Keratinocyte (primary cell): ENCODE measurements at regions not wholly inside any gene's neighbourhood (a gene's known extent, or its start where the extent isn't known, plus 50 kb on each side); places are given as distances from the start of the nearest gene placed in this dataset.

Source experiments
- DNase-seq: peaks from one replicate; pipeline ENCODE4 v3.0.0-alpha.2; 2011; ENCODE audit warnings: low read depth, missing footprints, low spot score
- FAIRE-seq: peaks from 2 replicates; lab custom pipeline; 2011; peaks lifted over from hg19 to GRCh38; lab: Jason Lieb, UNC
- H2AFZ ChIP-seq: 2 replicates; pipeline ENCODE4 v1.6.0; 2012; ENCODE audit warnings: low read length, control low read depth, inconsistent platforms; ENCODE audit not compliant: control insufficient read depth
- H3K27ac ChIP-seq: 2 replicates; pipeline ENCODE4 v1.5.1; 2011; ENCODE audit warnings: low read length; ENCODE audit not compliant: control insufficient read depth, insufficient read depth
- H3K27me3 ChIP-seq: 3 replicates; pipeline ENCODE4 v1.6.0; 2011; ENCODE audit warnings: low read length; ENCODE audit not compliant: control insufficient read depth, insufficient read depth; ENCODE audit errors: extremely low read depth
- H3K36me3 ChIP-seq, 2 experiments: 2 replicates in 1 of 2; 3 replicates in 1 of 2; pipeline ENCODE4 v1.5.1; 2011; ENCODE audit warnings: low read length in 2 of 2, mild to moderate bottlenecking in 1 of 2; ENCODE audit not compliant: control insufficient read depth in 2 of 2, insufficient read depth in 2 of 2; ENCODE audit errors: extremely low read depth in 1 of 2
- H3K4me1 ChIP-seq: 3 replicates; pipeline ENCODE4 v1.5.1; 2011; ENCODE audit warnings: low read length; ENCODE audit not compliant: control insufficient read depth, insufficient read depth; ENCODE audit errors: extremely low read depth
- H3K4me2 ChIP-seq: 3 replicates; pipeline ENCODE4 v1.6.0; 2011; ENCODE audit warnings: low read depth, low read length; ENCODE audit not compliant: control insufficient read depth, insufficient read depth; ENCODE audit errors: extremely low read depth
- H3K4me3 ChIP-seq, 3 experiments: fragments of 200-600 bp in 1 of 3; sonication (generic) in 1 of 3; 2 replicates in 2 of 3; 3 replicates in 1 of 3; pipeline ENCODE4 v1.5.1; 2011 to 2016; ENCODE audit warnings: low read length in 3 of 3, mild to moderate bottlenecking in 3 of 3, control low read depth in 2 of 3, inconsistent platforms in 1 of 3, low read depth in 1 of 3, mixed read lengths in 1 of 3, mixed run types in 1 of 3, moderate library complexity in 1 of 3; ENCODE audit not compliant: control insufficient read depth in 2 of 3, insufficient read depth in 2 of 3; ENCODE audit errors: extremely low read depth in 1 of 3
- H3K79me2 ChIP-seq: 2 replicates; pipeline ENCODE4 v1.6.0; 2012; ENCODE audit warnings: low read length; ENCODE audit not compliant: control insufficient read depth, insufficient read depth
- H3K9ac ChIP-seq: 3 replicates; pipeline ENCODE4 v1.6.0; 2011; ENCODE audit warnings: low read length; ENCODE audit not compliant: control insufficient read depth, insufficient read depth; ENCODE audit errors: extremely low read depth
- H3K9me1 ChIP-seq: 3 replicates; pipeline ENCODE4 v1.6.0; 2011; ENCODE audit warnings: low read length; ENCODE audit not compliant: control insufficient read depth, insufficient read depth; ENCODE audit errors: extremely low read depth
- H3K9me3 ChIP-seq: 2 replicates; pipeline ENCODE4 v1.5.1; 2012; ENCODE audit warnings: low read depth, low read length; ENCODE audit not compliant: control insufficient read depth
- H4K20me1 ChIP-seq: 3 replicates; pipeline ENCODE4 v1.6.0; 2011; ENCODE audit warnings: low read length; ENCODE audit not compliant: control insufficient read depth, insufficient read depth; ENCODE audit errors: extremely low read depth
- EZH2 ChIP-seq: IDR thresholded peaks from one replicate; pipeline ENCODE4 v1.6.1; 2012; ENCODE audit warnings: inconsistent platforms, mild to moderate bottlenecking, low read length, moderate library complexity
- dilution Hi-C: fragments of 300-500 bp; cut with MboI; formaldehyde crosslinking; loops from one replicate; pipeline ENCODE4 v1.7.0; 2020; ENCODE audit warnings: low sequenced_read_pairs; ENCODE audit not compliant: extremely low pct_ligation_motif_present
- TF ChIP-seq, protein P1 (sequence below), 3 experiments: IDR thresholded peaks in 1 of 3; conservative IDR thresholded peaks in 1 of 3; optimal IDR thresholded peaks in 1 of 3; 2 replicates in 2 of 3; 3 replicates in 1 of 3; pipeline versions ENCODE3 to v1.5.1; 2011; ENCODE audit warnings: low read length in 3 of 3, mild to moderate bottlenecking in 3 of 3, moderate library complexity in 2 of 3, control low read depth in 1 of 3, inconsistent platforms in 1 of 3; ENCODE audit not compliant: insufficient read depth in 2 of 3; ENCODE audit errors: extremely low read depth in 1 of 3

DNA sequence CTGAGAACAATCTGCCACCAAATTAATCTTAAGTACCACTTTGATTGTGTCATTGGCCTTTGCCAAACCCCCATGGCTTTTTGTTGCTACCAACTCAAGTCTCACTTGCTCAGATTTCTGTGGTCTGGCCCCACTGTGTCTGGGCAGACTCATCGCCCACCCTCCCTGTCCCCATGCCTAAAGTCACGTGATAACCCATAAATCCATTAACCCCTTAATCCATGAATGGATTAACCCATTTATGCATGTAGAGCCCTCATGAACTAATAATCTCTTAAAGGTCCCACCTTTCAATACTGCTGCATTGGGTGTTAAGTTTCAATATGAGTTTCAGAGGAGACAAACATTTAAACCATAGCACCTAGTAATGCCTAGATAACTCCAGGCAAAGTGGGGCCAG lies 78.5 kb upstream of the BLTP1 start:
- no peaks in the 10 kb centered on the region for H4K20me1 ChIP-seq
- H3K79me2 ChIP-seq, result no peaks in the 10 kb centered on the region
- no peak overlapping the region for H3K9ac ChIP-seq
- no peaks in the 10 kb centered on the region for H3K27me3 ChIP-seq
- no peaks in the 10 kb centered on the region for H3K9me1 ChIP-seq
- FAIRE-seq, result no peak
- no peaks in the 10 kb centered on the region for H3K9me3 ChIP-seq
- no peaks in the 10 kb centered on the region for H3K4me1 ChIP-seq
- no peak overlapping the region for H3K27ac ChIP-seq
- DNase-seq, result no peak
- TF ChIP-seq, protein P1, sequence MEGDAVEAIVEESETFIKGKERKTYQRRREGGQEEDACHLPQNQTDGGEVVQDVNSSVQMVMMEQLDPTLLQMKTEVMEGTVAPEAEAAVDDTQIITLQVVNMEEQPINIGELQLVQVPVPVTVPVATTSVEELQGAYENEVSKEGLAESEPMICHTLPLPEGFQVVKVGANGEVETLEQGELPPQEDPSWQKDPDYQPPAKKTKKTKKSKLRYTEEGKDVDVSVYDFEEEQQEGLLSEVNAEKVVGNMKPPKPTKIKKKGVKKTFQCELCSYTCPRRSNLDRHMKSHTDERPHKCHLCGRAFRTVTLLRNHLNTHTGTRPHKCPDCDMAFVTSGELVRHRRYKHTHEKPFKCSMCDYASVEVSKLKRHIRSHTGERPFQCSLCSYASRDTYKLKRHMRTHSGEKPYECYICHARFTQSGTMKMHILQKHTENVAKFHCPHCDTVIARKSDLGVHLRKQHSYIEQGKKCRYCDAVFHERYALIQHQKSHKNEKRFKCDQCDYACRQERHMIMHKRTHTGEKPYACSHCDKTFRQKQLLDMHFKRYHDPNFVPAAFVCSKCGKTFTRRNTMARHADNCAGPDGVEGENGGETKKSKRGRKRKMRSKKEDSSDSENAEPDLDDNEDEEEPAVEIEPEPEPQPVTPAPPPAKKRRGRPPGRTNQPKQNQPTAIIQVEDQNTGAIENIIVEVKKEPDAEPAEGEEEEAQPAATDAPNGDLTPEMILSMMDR (optimal IDR thresholded peaks at IDR 0.05 in 1 of 3, IDR thresholded peaks at IDR 0.05 in 1 of 3, conservative IDR thresholded peaks at IDR 0.05 in 1 of 3; ENCODE audit: extremely low read depth in 1 of 3, insufficient read depth in 2 of 3, low read length in 3 of 3), result no peak
- TF ChIP-seq EZH2, result no peak
- H3K36me3 ChIP-seq, result no peaks in the 10 kb centered on the region
- no peak overlapping the region for H3K4me2 ChIP-seq
- H3K4me3 ChIP-seq, result no peak overlapping the region
- dilution Hi-C loops, result no loop called here
- no peak overlapping the region for H2AFZ ChIP-seq

DNA sequence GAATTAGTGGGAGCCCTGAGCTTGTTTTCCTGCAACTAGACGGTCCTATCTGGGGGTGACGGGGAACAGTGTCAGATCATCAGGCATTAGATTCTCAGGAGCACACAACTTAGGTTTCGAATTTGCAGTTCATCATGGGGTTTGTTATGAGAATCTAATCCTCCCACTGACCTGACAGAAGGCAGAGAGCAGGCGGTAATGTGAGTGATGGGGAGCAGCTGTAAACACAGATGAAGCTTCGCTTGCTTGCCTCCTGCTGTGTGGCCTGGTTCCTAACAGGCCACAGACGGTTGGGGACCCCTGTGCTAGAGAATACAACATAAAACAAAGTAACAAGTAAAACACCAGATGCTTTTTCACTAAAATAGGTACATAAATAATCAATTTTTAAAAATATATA lies 86.2 kb upstream of the BLTP1 start:
- dilution Hi-C loops, result no loop called here
- FAIRE-seq, result no peak

More for the DNA sequence above, 86.2 kb upstream of the BLTP1 start:
- H3K4me3 ChIP-seq, result no peak overlapping the region
- no peaks in the 10 kb centered on the region for H3K79me2 ChIP-seq
- no peaks in the 10 kb centered on the region for H3K36me3 ChIP-seq
- no peaks in the 10 kb centered on the region for H3K9me1 ChIP-seq
- no peak for TF ChIP-seq EZH2
- TF ChIP-seq, protein P1 (optimal IDR thresholded peaks at IDR 0.05 in 1 of 3, IDR thresholded peaks at IDR 0.05 in 1 of 3, conservative IDR thresholded peaks at IDR 0.05 in 1 of 3; ENCODE audit: extremely low read depth in 1 of 3, insufficient read depth in 2 of 3, low read length in 3 of 3), result no peak
- no peak overlapping the region for H3K27ac ChIP-seq
- no peaks in the 10 kb centered on the region for H3K9me3 ChIP-seq
- H4K20me1 ChIP-seq, result no peaks in the 10 kb centered on the region
- H3K4me2 ChIP-seq, result no peak overlapping the region
- no peaks in the 10 kb centered on the region for H3K27me3 ChIP-seq
- no peak for DNase-seq
- no peaks in the 10 kb centered on the region for H3K4me1 ChIP-seq
- no peak overlapping the region for H3K9ac ChIP-seq
- H2AFZ ChIP-seq, result no peak overlapping the region
